ENCODE measurements at regions not wholly inside any gene's neighbourhood (a gene's known extent, or its start where the extent isn't known, plus 50 kb on each side); places are given as distances from the start of the nearest gene placed in this dataset.

DNA sequence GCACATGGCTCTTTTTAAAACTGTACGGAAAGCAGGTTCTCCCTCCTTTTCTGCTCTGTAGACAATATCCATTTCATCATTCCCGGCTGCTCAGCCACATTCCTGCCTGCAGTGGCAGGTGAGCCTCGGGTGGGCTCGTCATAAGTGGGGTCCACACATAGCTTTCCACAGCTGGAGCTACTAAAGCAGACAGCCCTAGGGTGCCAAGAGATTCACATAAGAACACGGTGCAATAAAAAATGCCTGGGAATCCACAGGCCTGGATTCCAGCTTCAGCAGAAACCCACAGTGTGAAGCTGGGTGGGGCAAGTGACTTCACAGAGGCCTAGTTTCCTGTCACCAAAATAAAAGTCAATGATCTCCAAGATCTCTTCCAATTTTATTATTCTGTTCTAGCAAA lies 96.4 kb downstream of the MIS18A start:
- no peak overlapping the region for H2AFZ ChIP-seq
- H3K27me3 ChIP-seq (replicated peaks; ENCODE audit: insufficient read depth): peaks cover 3% of the 10 kb centered on the region; the same call in 1 of the 2 replicates
- no peaks in the 10 kb centered on the region for H3K4me1 ChIP-seq (ENCODE audit: insufficient read depth)
- no peaks in the 10 kb centered on the region for H3K9me2 ChIP-seq (ENCODE audit: insufficient read depth)
- no peak for DNase-seq
- no peaks in the 10 kb centered on the region for H3K36me3 ChIP-seq (ENCODE audit: low read depth)
- in situ Hi-C loops (cut with MboI): no loop called here
- no peak for TF ChIP-seq EZH2 (IDR thresholded peaks at IDR 0.05; ENCODE audit: insufficient read depth, poor library complexity, severe bottlenecking)
- no peak for TF ChIP-seq EZH2phosphoT487 (IDR thresholded peaks at IDR 0.05; ENCODE audit: insufficient read depth, low read depth)
- no peaks in the 10 kb centered on the region for H3K79me2 ChIP-seq (ENCODE audit: insufficient read depth)
- H3K9me3 ChIP-seq (ENCODE audit: low read depth): no peaks in the 10 kb centered on the region
- H3K4me2 ChIP-seq (ENCODE audit: unreplicated experiment): no peak overlapping the region
- no peak overlapping the region for H3K4me3 ChIP-seq
- no peaks in the 10 kb centered on the region for H4K20me1 ChIP-seq (ENCODE audit: insufficient read depth)
- no peak overlapping the region for H3K9ac ChIP-seq
- no peaks in the 10 kb centered on the region for H3F3A ChIP-seq (ENCODE audit: insufficient read depth)
- WGBS, 2 experiments (ENCODE audit: low coverage in 1 of 2, low lambda C conversion rate in 2 of 2, missing lambda C conversion rate in 2 of 2): 42 to 55% methylated on average over 5 of the region's 5 CpGs
- H3K27ac ChIP-seq: no peak overlapping the region

DNA sequence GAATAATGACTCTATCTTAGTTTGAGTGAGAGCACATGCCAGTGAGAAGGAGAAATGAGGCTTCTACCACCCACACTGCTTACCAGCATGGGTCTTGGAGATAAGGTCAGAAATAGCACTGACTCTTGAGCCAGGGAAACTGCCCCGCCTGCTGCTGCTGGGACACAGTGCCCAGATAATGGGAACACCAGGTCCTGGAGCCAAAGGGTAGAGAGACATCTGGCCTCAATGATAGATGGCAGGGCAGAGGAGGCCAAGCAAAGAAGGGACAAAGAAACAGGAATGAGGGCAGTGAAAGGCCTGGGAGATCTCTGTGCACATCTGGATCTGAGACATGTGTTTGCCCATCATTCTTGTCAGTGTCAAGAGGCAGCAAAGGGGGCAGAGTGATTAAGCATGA lies 97.4 kb downstream of the MIS18A start:
- TF ChIP-seq EZH2 (IDR thresholded peaks at IDR 0.05; ENCODE audit: insufficient read depth, poor library complexity, severe bottlenecking) (no peak), EZH2phosphoT487 (IDR thresholded peaks at IDR 0.05; ENCODE audit: insufficient read depth, low read depth) (no peak)

DNA sequence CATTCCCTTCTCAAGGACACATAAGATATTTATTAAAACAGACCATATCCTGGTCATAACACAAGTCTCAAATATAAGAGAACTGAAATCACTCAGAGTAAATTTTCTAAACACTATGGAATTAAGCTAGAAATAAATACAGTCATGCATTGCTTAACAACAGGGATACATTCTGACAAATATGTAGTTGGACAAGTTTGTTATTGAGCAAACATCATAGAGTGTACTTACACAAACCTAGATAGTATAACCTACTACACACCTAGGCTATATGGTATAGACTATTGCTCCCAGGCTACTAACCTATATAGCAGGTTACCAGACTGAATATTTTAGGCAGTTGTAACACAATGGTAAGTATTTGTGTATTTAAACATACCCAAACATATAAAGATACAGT lies 104.0 kb downstream of the MIS18A start:
- H2AFZ ChIP-seq: no peak overlapping the region
- H3K9me2 ChIP-seq (ENCODE audit: insufficient read depth): no peaks in the 10 kb centered on the region
- H3K4me2 ChIP-seq (ENCODE audit: unreplicated experiment): no peak overlapping the region
- H3K4me3 ChIP-seq: no peak overlapping the region
- no peaks in the 10 kb centered on the region for H3K4me1 ChIP-seq (ENCODE audit: insufficient read depth)
- TF ChIP-seq EZH2 (IDR thresholded peaks at IDR 0.05; ENCODE audit: insufficient read depth, poor library complexity, severe bottlenecking) (no peak), EZH2phosphoT487 (IDR thresholded peaks at IDR 0.05; ENCODE audit: insufficient read depth, low read depth) (no peak)
- in situ Hi-C loops (cut with MboI): no loop called here
- H4K20me1 ChIP-seq (ENCODE audit: insufficient read depth): no peaks in the 10 kb centered on the region
- no peak for DNase-seq
- H3K27ac ChIP-seq: no peak overlapping the region
- H3K79me2 ChIP-seq (ENCODE audit: insufficient read depth): no peaks in the 10 kb centered on the region
- H3K9ac ChIP-seq: no peak overlapping the region
- no peaks in the 10 kb centered on the region for H3F3A ChIP-seq (ENCODE audit: insufficient read depth)
- no peaks in the 10 kb centered on the region for H3K9me3 ChIP-seq (ENCODE audit: low read depth)
- H3K27me3 ChIP-seq (replicated peaks; ENCODE audit: insufficient read depth): peaks cover 3% of the 10 kb centered on the region; the same call in 1 of the 2 replicates
- no peaks in the 10 kb centered on the region for H3K36me3 ChIP-seq (ENCODE audit: low read depth)

More for the DNA sequence above, 97.4 kb downstream of the MIS18A start:
- H3K9me3 ChIP-seq (ENCODE audit: low read depth): no peaks in the 10 kb centered on the region
- H3K27me3 ChIP-seq (replicated peaks; ENCODE audit: insufficient read depth): peaks cover 3% of the 10 kb centered on the region; the same call in 1 of the 2 replicates
- no peak overlapping the region for H3K27ac ChIP-seq
- DNase-seq: no peak
- no peak overlapping the region for H3K4me3 ChIP-seq
- in situ Hi-C loops (cut with MboI): no loop called here
- H3K36me3 ChIP-seq (ENCODE audit: low read depth): no peaks in the 10 kb centered on the region
- H3K9ac ChIP-seq: no peak overlapping the region
- H3K4me2 ChIP-seq (ENCODE audit: unreplicated experiment): no peak overlapping the region
- WGBS, 2 experiments (ENCODE audit: low coverage in 1 of 2, low lambda C conversion rate in 2 of 2, missing lambda C conversion rate in 2 of 2): 56 to 69% methylated on average over 1 of the region's 1 CpG
- H3F3A ChIP-seq (ENCODE audit: insufficient read depth): no peaks in the 10 kb centered on the region
- H3K9me2 ChIP-seq (ENCODE audit: insufficient read depth): no peaks in the 10 kb centered on the region
- H3K79me2 ChIP-seq (ENCODE audit: insufficient read depth): no peaks in the 10 kb centered on the region
- H2AFZ ChIP-seq: no peak overlapping the region
- no peaks in the 10 kb centered on the region for H4K20me1 ChIP-seq (ENCODE audit: insufficient read depth)
- no peaks in the 10 kb centered on the region for H3K4me1 ChIP-seq (ENCODE audit: insufficient read depth)

DNA sequence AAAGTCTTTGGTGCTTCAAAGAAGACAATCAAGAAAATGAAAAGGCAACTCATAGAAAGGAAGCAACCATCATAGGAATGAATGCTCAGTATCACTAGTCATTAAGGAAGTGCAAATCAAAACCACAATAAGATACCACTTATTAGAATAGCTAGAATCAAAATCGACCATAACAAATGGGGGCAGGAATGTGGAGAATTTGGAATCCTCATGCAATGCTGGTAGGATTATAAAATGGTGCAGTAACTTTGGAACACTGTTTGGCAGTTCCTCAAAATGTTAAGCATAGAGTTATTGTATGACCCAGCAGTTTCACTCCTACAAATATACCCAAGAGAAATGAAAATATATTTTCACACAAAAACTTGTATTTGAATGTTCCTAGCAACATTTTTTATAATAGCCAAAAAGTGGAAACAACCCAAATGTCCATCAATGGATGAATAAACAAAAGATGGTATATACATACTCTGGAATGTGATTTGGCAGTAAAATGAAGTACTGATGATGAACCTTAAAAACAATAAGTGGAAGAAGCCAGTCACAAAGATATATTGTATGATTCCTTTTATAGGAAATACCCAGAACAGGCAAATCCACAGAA lies 105.6 kb downstream of the MIS18A start:
- Histone ChIP-seq H4K20me1 (ENCODE audit: insufficient read depth) (no peaks in the 10 kb centered on the region), H3K4me2 (ENCODE audit: unreplicated experiment) (no peak overlapping the region), H3K27ac (no peak overlapping the region), H3K9me2 (ENCODE audit: insufficient read depth) (no peaks in the 10 kb centered on the region), H3K9ac (no peak overlapping the region), H3K79me2 (ENCODE audit: insufficient read depth) (no peaks in the 10 kb centered on the region), H3K36me3 (ENCODE audit: low read depth) (no peaks in the 10 kb centered on the region), H2AFZ (no peak overlapping the region), H3K9me3 (ENCODE audit: low read depth) (no peaks in the 10 kb centered on the region), H3F3A (ENCODE audit: insufficient read depth) (no peaks in the 10 kb centered on the region), H3K4me3 (no peak overlapping the region), H3K4me1 (ENCODE audit: insufficient read depth) (no peaks in the 10 kb centered on the region), H3K27me3 (replicated peaks; ENCODE audit: insufficient read depth) (no peaks in the 10 kb centered on the region)
- TF ChIP-seq EZH2 (IDR thresholded peaks at IDR 0.05; ENCODE audit: insufficient read depth, poor library complexity, severe bottlenecking) (no peak), EZH2phosphoT487 (IDR thresholded peaks at IDR 0.05; ENCODE audit: insufficient read depth, low read depth) (no peak)
- in situ Hi-C loops (cut with MboI): no loop called here
- DNase-seq: no peak
- 15 to 27% methylated on average over 1 of the region's 1 CpG for WGBS, 2 experiments (ENCODE audit: low coverage in 1 of 2, low lambda C conversion rate in 2 of 2, missing lambda C conversion rate in 2 of 2)

DNA sequence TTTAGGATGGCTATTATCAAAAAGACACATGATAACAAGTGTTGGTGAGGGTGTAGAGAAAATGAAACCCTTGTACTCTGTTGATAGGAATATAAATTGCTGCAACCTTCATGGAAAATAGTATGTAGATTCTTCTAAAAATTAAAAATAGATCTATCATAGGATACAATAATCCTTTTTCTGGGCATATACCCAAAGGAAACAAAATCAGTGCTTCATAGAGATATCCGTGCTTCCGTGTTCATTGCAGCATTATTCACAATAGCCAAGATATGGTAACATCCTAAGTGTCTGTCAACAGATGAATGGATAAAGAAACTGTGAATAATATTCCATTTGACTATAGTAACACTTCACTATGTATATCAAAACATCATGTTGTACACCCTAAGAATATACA lies 106.7 kb downstream of the MIS18A start:
- Histone ChIP-seq H3K9me2 (ENCODE audit: insufficient read depth) (no peaks in the 10 kb centered on the region), H3K4me2 (ENCODE audit: unreplicated experiment) (no peak overlapping the region), H3K9me3 (ENCODE audit: low read depth) (no peaks in the 10 kb centered on the region), H3K27me3 (replicated peaks; ENCODE audit: insufficient read depth) (no peaks in the 10 kb centered on the region), H3K79me2 (ENCODE audit: insufficient read depth) (no peaks in the 10 kb centered on the region), H3F3A (ENCODE audit: insufficient read depth) (no peaks in the 10 kb centered on the region), H2AFZ (no peak overlapping the region), H3K9ac (no peak overlapping the region), H3K4me3 (no peak overlapping the region), H3K4me1 (ENCODE audit: insufficient read depth) (no peaks in the 10 kb centered on the region), H3K36me3 (ENCODE audit: low read depth) (no peaks in the 10 kb centered on the region), H3K27ac (no peak overlapping the region), H4K20me1 (ENCODE audit: insufficient read depth) (no peaks in the 10 kb centered on the region)
- WGBS, 2 experiments (ENCODE audit: low coverage in 1 of 2, low lambda C conversion rate in 2 of 2, missing lambda C conversion rate in 2 of 2): 69 to 93% methylated on average over 2 of the region's 2 CpGs
- in situ Hi-C loops (cut with MboI): no loop called here
- DNase-seq: no peak
- TF ChIP-seq EZH2 (IDR thresholded peaks at IDR 0.05; ENCODE audit: insufficient read depth, poor library complexity, severe bottlenecking) (no peak), EZH2phosphoT487 (IDR thresholded peaks at IDR 0.05; ENCODE audit: insufficient read depth, low read depth) (no peak)
